ENCODE measurements at regions not wholly inside any gene's neighbourhood (a gene's known extent, or its start where the extent isn't known, plus 50 kb on each side); places are given as distances from the start of the nearest gene placed in this dataset.
A peak's percentile ranks its signal among the peaks of the same experiment; 100 is the strongest.

DNA sequence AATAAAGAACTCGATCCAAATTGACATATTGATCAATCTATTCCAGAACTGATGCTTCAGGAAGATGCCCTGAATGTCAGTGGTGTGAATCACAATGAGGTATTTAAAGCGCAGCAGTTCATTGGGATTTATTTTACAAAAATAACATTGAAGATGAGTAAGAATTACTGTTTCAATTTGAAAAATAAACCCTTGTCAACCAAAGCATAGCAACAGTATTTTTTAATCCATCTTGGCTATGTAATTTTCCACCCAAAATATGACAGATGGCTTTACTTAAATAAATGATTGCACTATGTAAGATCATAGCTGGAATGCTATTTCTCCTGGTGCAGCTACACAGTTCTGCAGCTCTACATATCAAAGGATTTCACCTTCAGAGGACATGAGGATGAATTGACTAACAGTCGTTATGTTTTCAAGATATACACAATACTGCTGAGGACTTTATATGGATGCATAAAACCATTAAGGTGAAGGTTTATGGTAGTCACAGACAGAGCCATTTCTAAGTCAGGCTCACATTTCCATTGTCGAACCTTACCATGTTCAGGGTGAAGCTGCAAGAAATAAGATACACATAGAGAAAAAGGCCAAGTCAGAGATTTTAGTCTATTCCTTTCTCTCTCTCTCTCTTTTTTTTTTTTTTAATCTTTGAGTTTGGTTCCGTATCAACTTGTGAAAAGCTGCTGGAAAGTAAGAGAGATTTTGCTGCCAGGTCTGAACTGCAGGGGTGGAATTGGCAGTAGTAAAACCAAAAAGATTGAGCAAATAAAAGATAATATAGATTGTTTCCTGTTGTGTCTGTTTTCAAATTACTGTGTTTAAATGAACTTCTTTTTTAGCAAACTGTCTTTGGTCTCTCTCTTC is 398.0 kb upstream of the CDH20 start:
- H2AFZ ChIP-seq (ENCODE audit: low read length) = no peak overlapping the region
- H3K9me2 ChIP-seq (replicated peaks; ENCODE audit: insufficient read depth, low read length) = no peaks in the 10 kb centered on the region
- H3F3A ChIP-seq (ENCODE audit: insufficient read depth, low read length) = no peaks in the 10 kb centered on the region
- no peak overlapping the region for H3K27ac ChIP-seq (ENCODE audit: low read length)
- DNase-seq = no peak
- no peaks in the 10 kb centered on the region for H3K4me1 ChIP-seq (ENCODE audit: low read length)
- no peaks in the 10 kb centered on the region for H3K9me3 ChIP-seq (replicated peaks; ENCODE audit: insufficient read depth, low read length)
- H3K79me2 ChIP-seq (ENCODE audit: low read length) = no peaks in the 10 kb centered on the region
- no peaks in the 10 kb centered on the region for H3K27me3 ChIP-seq (replicated peaks; ENCODE audit: insufficient read depth, low read length)
- H4K20me1 ChIP-seq (ENCODE audit: insufficient read depth, low read length) = no peaks in the 10 kb centered on the region
- TF ChIP-seq EZH2 (optimal IDR thresholded peaks at IDR 0.05; ENCODE audit: low read depth, low read length) = no peak
- TF ChIP-seq, protein P1, sequence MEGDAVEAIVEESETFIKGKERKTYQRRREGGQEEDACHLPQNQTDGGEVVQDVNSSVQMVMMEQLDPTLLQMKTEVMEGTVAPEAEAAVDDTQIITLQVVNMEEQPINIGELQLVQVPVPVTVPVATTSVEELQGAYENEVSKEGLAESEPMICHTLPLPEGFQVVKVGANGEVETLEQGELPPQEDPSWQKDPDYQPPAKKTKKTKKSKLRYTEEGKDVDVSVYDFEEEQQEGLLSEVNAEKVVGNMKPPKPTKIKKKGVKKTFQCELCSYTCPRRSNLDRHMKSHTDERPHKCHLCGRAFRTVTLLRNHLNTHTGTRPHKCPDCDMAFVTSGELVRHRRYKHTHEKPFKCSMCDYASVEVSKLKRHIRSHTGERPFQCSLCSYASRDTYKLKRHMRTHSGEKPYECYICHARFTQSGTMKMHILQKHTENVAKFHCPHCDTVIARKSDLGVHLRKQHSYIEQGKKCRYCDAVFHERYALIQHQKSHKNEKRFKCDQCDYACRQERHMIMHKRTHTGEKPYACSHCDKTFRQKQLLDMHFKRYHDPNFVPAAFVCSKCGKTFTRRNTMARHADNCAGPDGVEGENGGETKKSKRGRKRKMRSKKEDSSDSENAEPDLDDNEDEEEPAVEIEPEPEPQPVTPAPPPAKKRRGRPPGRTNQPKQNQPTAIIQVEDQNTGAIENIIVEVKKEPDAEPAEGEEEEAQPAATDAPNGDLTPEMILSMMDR (IDR thresholded peaks at IDR 0.05; ENCODE audit: low read length) = no peak
- no peak for TF ChIP-seq EZH2phosphoT487 (IDR thresholded peaks at IDR 0.05; ENCODE audit: low read length)
- no peaks in the 10 kb centered on the region for H3K36me3 ChIP-seq (replicated peaks; ENCODE audit: insufficient read depth, low read length)
- H3K4me3 ChIP-seq (ENCODE audit: low read length) = no peak overlapping the region
- H3K9ac ChIP-seq (ENCODE audit: low read length) = no peak overlapping the region
- H3K4me2 ChIP-seq (ENCODE audit: low read depth, low read length) = no peak overlapping the region

DNA sequence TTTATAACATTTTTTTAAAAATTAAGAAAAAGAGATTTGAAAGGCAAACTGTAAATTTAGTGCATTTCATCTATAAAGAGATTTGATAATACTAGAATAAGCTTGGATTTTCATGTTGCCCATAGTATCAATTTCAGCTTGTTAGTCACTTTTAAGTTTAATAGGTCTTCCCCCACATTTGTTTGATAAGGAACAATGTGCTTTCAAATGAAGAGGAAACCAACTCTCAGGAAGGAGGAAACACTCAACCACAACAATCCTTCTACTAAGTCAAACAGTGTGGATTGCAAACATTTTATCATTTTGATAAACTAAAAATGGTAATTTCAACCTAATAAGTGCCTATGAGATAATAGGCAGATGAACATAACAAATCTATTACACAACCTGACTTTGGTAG is 397.1 kb upstream of the CDH20 start:
- H3K36me3 ChIP-seq (replicated peaks; ENCODE audit: insufficient read depth, low read length) = no peaks in the 10 kb centered on the region
- H3K9ac ChIP-seq (ENCODE audit: low read length) = no peak overlapping the region
- no peaks in the 10 kb centered on the region for H3K79me2 ChIP-seq (ENCODE audit: low read length)
- no peak overlapping the region for H3K27ac ChIP-seq (ENCODE audit: low read length)
- DNase-seq = no peak
- no peaks in the 10 kb centered on the region for H3K27me3 ChIP-seq (replicated peaks; ENCODE audit: insufficient read depth, low read length)
- TF ChIP-seq, protein P1 (IDR thresholded peaks at IDR 0.05; ENCODE audit: low read length) = no peak
- no peak for TF ChIP-seq EZH2phosphoT487 (IDR thresholded peaks at IDR 0.05; ENCODE audit: low read length)
- no peak for TF ChIP-seq EZH2 (optimal IDR thresholded peaks at IDR 0.05; ENCODE audit: low read depth, low read length)
- no peak overlapping the region for H3K4me3 ChIP-seq (ENCODE audit: low read length)
- H4K20me1 ChIP-seq (ENCODE audit: insufficient read depth, low read length) = no peaks in the 10 kb centered on the region
- H3K9me3 ChIP-seq (replicated peaks; ENCODE audit: insufficient read depth, low read length) = no peaks in the 10 kb centered on the region
- H3K9me2 ChIP-seq (replicated peaks; ENCODE audit: insufficient read depth, low read length) = no peaks in the 10 kb centered on the region
- H3F3A ChIP-seq (ENCODE audit: insufficient read depth, low read length) = no peaks in the 10 kb centered on the region
- H3K4me1 ChIP-seq (ENCODE audit: low read length) = no peaks in the 10 kb centered on the region
- H3K4me2 ChIP-seq (ENCODE audit: low read depth, low read length) = no peak overlapping the region
- no peak overlapping the region for H2AFZ ChIP-seq (ENCODE audit: low read length)

DNA sequence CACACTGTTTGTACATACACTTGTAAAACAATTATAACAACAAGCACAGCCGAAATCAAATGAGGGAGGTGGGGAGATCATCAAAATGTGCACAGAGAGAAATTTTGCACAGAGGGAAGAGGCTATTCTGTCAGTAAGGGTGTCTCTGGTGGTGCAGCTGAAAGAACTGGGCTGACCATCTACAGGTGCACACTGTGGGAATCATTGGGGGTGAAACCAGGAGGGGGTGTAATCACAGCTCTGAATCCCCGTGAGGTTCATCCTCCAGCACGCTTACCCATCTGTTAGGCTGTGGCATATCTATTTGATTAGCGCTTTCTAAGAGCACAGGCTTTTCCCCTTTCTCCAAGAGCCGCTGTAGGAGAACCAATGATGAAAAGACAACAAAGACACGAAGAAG is 389.9 kb upstream of the CDH20 start:
- Histone ChIP-seq H3K4me1 (ENCODE audit: low read length) (no peaks in the 10 kb centered on the region), H3F3A (ENCODE audit: insufficient read depth, low read length) (no peaks in the 10 kb centered on the region), H3K27ac (ENCODE audit: low read length) (no peak overlapping the region), H3K27me3 (replicated peaks; ENCODE audit: insufficient read depth, low read length) (no peaks in the 10 kb centered on the region), H3K9me2 (replicated peaks; ENCODE audit: insufficient read depth, low read length) (no peaks in the 10 kb centered on the region), H2AFZ (ENCODE audit: low read length) (no peak overlapping the region), H4K20me1 (ENCODE audit: insufficient read depth, low read length) (no peaks in the 10 kb centered on the region), H3K9ac (ENCODE audit: low read length) (no peak overlapping the region), H3K9me3 (replicated peaks; ENCODE audit: insufficient read depth, low read length) (no peaks in the 10 kb centered on the region), H3K4me2 (ENCODE audit: low read depth, low read length) (peak overlapping the region; percentile 41), H3K79me2 (ENCODE audit: low read length) (no peaks in the 10 kb centered on the region), H3K4me3 (ENCODE audit: low read length) (no peak overlapping the region), H3K36me3 (replicated peaks; ENCODE audit: insufficient read depth, low read length) (no peaks in the 10 kb centered on the region)
- TF ChIP-seq EZH2 (optimal IDR thresholded peaks at IDR 0.05; ENCODE audit: low read depth, low read length) (no peak), EZH2phosphoT487 (IDR thresholded peaks at IDR 0.05; ENCODE audit: low read length) (no peak)
- TF ChIP-seq, protein P1 (IDR thresholded peaks at IDR 0.05; ENCODE audit: low read length) = no peak
- DNase-seq = no peak
